CD4-positive, alpha-beta memory T cell (primary cell): ENCODE measurements at regions not wholly inside any gene's neighbourhood (a gene's known extent, or its start where the extent isn't known, plus 50 kb on each side); places are given as distances from the start of the nearest gene placed in this dataset.

Source experiments
- CTCF ChIA-PET: fragments of 350-600 bp; sonication (Branson Sonifier 250); formaldehyde crosslinking; loops from one replicate; lab custom pipeline; 2021; ENCODE audit warnings: inconsistent platforms; ENCODE audit not compliant: partially characterized antibody; lab: Charles Lee
- POLR2A ChIA-PET: fragments of 350-600 bp; sonication (Branson Sonifier 250); formaldehyde crosslinking; loops from one replicate; lab custom pipeline; 2021; ENCODE audit not compliant: partially characterized antibody; lab: Charles Lee
- DNase-seq, 5 donors: peaks; one replicate each; pipeline versions ENCODE4 v3.0.0 to v3.0.0-alpha.2; 2020 to 2022; ENCODE audit warnings: mixed read lengths in 1 of 5
- H3K27ac ChIP-seq: one replicate; pipeline ENCODE4 v1.7.0; 2013; ENCODE audit warnings: low read depth, low read length
- H3K27me3 ChIP-seq: 2 replicates; pipeline ENCODE4 v1.7.0; 2013; ENCODE audit warnings: mild to moderate bottlenecking, low read length, moderate library complexity; ENCODE audit not compliant: insufficient read depth
- H3K36me3 ChIP-seq: 2 replicates; pipeline ENCODE4 v1.7.0; 2013; ENCODE audit warnings: mild to moderate bottlenecking, low read length, moderate library complexity; ENCODE audit not compliant: insufficient read depth
- H3K4me1 ChIP-seq: 2 replicates; pipeline ENCODE4 v1.7.0; 2013; ENCODE audit warnings: mild to moderate bottlenecking, low read length, moderate library complexity; ENCODE audit not compliant: insufficient read depth
- H3K4me3 ChIP-seq, 2 donors: one replicate each; pipeline ENCODE4 v1.7.0; 2013; ENCODE audit warnings: low read length in 2 of 2, mild to moderate bottlenecking in 1 of 2
- H3K9me3 ChIP-seq, 2 donors: one replicate each; pipeline ENCODE4 v1.7.0; 2013; ENCODE audit warnings: low read length in 2 of 2, control low read depth in 1 of 2; ENCODE audit not compliant: control insufficient read depth in 1 of 2
- H3K27ac Mint-ChIP-seq, 7 donors: one replicate each; pipeline ENCODE4 v1.8.0; 2020 to 2021; ENCODE audit warnings: mixed read lengths in 7 of 7, mild to moderate bottlenecking in 6 of 7, inconsistent platforms in 3 of 7, moderate library complexity in 3 of 7
- H3K27me3 Mint-ChIP-seq, 2 donors: one replicate each; pipeline ENCODE4 v1.8.0; 2020 to 2021; ENCODE audit warnings: mixed read lengths in 2 of 2
- H3K36me3 Mint-ChIP-seq, 2 donors: one replicate each; pipeline ENCODE4 v1.8.0; 2020 to 2021; ENCODE audit warnings: mixed read lengths in 2 of 2, inconsistent platforms in 1 of 2, mild to moderate bottlenecking in 1 of 2
- H3K4me1 Mint-ChIP-seq, 4 donors: one replicate each; pipeline ENCODE4 v1.8.0; 2020 to 2021; ENCODE audit warnings: mixed read lengths in 4 of 4, mild to moderate bottlenecking in 1 of 4
- H3K4me3 Mint-ChIP-seq, 8 donors: one replicate each; pipeline ENCODE4 v1.8.0; 2020 to 2021; ENCODE audit warnings: mixed read lengths in 8 of 8, mild to moderate bottlenecking in 7 of 8, moderate library complexity in 6 of 8, inconsistent platforms in 3 of 8
- H3K9me3 Mint-ChIP-seq, 8 donors: one replicate each; pipeline ENCODE4 v1.8.0; 2020 to 2021; ENCODE audit warnings: mixed read lengths in 8 of 8, mild to moderate bottlenecking in 5 of 8, inconsistent platforms in 3 of 8, moderate library complexity in 1 of 8
- intact Hi-C: fragments of 100-400 bp; cut with micrococcal nuclease; formaldehyde crosslinking; loops from one replicate; pipeline ENCODE4 v1.15.1; 2023

DNA sequence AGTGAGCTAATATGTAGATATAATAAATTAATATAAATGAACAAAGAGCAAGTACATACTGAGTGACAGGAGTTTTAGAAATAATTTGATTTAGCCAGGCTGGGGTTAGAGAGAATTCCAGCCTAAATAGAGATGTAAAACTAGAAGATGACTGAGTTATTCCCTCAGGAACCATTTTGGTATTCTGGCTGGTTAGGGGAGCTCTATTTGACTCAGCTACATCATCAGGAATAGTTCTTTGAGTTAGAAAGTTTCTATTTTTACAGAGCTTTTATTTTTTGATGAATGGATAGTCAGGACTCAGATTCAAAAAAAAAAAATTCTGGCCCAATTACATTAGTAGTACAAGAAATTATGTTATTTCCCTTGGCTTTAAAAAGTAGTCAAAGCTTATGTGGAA lies 180.4 kb upstream of the MID1 start:
- ChIA-PET POLR2A (no interaction called here), CTCF (no interaction called here)
- Mint-ChIP-seq H3K9me3 (peaks cover 0 to 3% (median 0%) of the 10 kb centered on the region in 8 donors), H3K27me3 (no peaks in the 10 kb centered on the region), H3K4me1 (no peaks in the 10 kb centered on the region), H3K4me3 (no peak overlapping the region), H3K36me3 (no peaks in the 10 kb centered on the region), H3K27ac (no peak overlapping the region)
- H3K4me3 ChIP-seq, result no peak overlapping the region
- H3K4me1 ChIP-seq, result no peaks in the 10 kb centered on the region
- no peaks in the 10 kb centered on the region for H3K27me3 ChIP-seq
- no peaks in the 10 kb centered on the region for H3K36me3 ChIP-seq
- intact Hi-C loops, result no loop called here
- no peaks in the 10 kb centered on the region for H3K9me3 ChIP-seq
- H3K27ac ChIP-seq, result no peak overlapping the region
- DNase-seq, result no peak

DNA sequence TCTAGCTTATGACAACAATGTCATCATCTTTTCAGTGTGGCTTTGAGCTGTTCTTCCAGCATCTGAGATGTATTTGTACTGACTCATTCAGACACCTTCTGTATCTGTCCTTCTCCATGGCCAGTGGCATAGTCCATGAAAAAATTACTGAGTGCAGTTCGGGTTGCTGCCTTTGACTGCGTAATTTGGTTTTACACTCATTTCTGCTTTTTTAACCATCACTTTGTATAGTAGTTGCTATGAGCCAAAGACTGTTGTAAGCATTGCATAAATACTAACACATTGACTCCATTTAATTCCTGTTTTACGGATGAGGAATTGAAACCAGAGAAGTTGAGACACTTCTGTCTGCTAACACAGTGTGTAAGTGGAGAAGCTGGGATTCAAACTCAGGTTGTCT lies 190.7 kb upstream of the MID1 start:
- Histone ChIP-seq H3K9me3 (no peaks in the 10 kb centered on the region), H3K27me3 (no peaks in the 10 kb centered on the region), H3K36me3 (no peaks in the 10 kb centered on the region), H3K4me1 (no peaks in the 10 kb centered on the region), H3K27ac (no peak overlapping the region), H3K4me3 (no peak overlapping the region)
- no peaks in the 10 kb centered on the region for H3K4me1 Mint-ChIP-seq
- H3K9me3 Mint-ChIP-seq, result peaks cover 2 to 15% (median 5%) of the 10 kb centered on the region in 8 donors
- DNase-seq, result no peak
- H3K36me3 Mint-ChIP-seq, result no peaks in the 10 kb centered on the region
- H3K27me3 Mint-ChIP-seq, result peaks cover 0 to 2% of the 10 kb centered on the region in 2 donors
- no peak overlapping the region for H3K4me3 Mint-ChIP-seq
- intact Hi-C loops, result no loop called here
- H3K27ac Mint-ChIP-seq, result no peak overlapping the region
- POLR2A ChIA-PET, result no interaction called here
- CTCF ChIA-PET, result no interaction called here

DNA sequence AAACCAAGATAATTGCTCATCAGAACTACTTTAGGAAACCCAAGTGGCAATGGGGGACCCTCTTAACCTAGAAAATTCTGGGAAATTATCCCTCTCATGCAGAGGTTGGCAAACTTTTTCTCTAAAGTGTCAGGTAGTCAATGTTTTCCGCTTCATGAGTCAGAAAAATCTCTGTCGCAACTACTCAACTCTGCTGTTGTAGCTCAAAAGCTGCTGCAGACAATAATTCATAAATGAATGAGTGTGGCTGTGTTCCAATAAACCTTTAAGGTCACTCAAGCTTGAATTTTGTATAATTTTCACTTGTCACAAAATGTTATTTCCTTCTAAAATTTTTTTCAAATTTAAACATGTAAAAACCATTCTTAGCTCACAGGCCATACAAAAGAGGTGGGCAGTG lies 193.4 kb upstream of the MID1 start:
- H3K9me3 ChIP-seq, result no peaks in the 10 kb centered on the region
- ChIA-PET CTCF (no interaction called here), POLR2A (no interaction called here)
- no peaks in the 10 kb centered on the region for H3K4me1 ChIP-seq
- no peaks in the 10 kb centered on the region for H3K27me3 ChIP-seq
- no peaks in the 10 kb centered on the region for H3K27me3 Mint-ChIP-seq
- H3K4me3 Mint-ChIP-seq, result no peak overlapping the region
- DNase-seq, result no peak
- H3K4me3 ChIP-seq, result no peak overlapping the region
- intact Hi-C loops, result no loop called here
- no peak overlapping the region for H3K27ac Mint-ChIP-seq
- no peak overlapping the region for H3K27ac ChIP-seq
- no peaks in the 10 kb centered on the region for H3K36me3 Mint-ChIP-seq
- H3K9me3 Mint-ChIP-seq, result peaks cover 0 to 9% (median 2%) of the 10 kb centered on the region in 8 donors
- no peaks in the 10 kb centered on the region for H3K4me1 Mint-ChIP-seq
- no peaks in the 10 kb centered on the region for H3K36me3 ChIP-seq

DNA sequence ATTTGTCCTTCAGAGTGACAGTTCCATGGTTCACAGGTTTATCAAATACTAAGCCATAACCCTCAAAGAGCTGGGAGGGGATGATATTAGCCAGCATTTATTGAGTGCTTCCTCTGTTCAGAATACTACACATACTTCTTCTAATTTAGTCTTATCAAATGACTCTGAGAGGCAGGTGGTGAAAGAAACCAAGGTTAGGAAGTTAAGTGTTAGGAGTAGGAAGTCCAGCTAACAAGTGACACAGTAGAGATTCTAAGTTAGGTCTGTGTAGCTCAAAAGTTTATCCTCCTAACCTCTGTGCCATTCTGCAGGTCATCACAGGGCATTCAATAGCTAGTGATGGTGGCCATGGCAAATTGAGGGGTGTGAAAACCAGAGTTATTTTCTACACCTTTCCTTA lies 198.3 kb upstream of the MID1 start:
- no peak overlapping the region for H3K27ac ChIP-seq
- no peaks in the 10 kb centered on the region for H3K27me3 ChIP-seq
- no peak for DNase-seq
- intact Hi-C loops, result no loop called here
- no peaks in the 10 kb centered on the region for H3K36me3 ChIP-seq
- CTCF ChIA-PET, result no interaction called here
- H3K9me3 ChIP-seq, result no peaks in the 10 kb centered on the region
- Mint-ChIP-seq H3K27ac (no peak overlapping the region), H3K27me3 (no peaks in the 10 kb centered on the region), H3K4me1 (no peaks in the 10 kb centered on the region), H3K9me3 (peaks cover 0 to 11% (median 0%) of the 10 kb centered on the region in 8 donors), H3K4me3 (no peak overlapping the region), H3K36me3 (no peaks in the 10 kb centered on the region)
- no peak overlapping the region for H3K4me3 ChIP-seq
- no peaks in the 10 kb centered on the region for H3K4me1 ChIP-seq
- POLR2A ChIA-PET, result no interaction called here

DNA sequence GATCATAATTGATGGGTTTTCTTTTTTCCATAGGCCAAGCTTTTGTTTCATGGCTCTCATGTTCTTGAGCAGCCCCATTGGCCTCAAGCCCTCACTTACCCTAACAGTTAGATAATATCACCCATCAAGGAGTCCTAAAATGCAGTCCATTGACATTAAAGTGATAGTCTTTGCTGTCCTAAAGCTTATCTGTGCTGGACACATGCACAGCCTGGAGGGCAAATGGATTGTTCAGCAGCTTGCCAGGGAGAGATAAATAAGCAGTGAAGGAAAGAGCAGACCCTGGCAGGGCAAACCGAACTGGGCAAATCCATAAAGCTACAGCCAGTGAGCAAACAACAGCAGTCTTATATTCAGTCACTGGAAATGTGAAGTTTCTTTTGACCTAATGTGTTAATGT lies 199.6 kb upstream of the MID1 start:
- H3K4me1 ChIP-seq, result no peaks in the 10 kb centered on the region
- no peak overlapping the region for H3K27ac ChIP-seq
- Mint-ChIP-seq H3K36me3 (no peaks in the 10 kb centered on the region), H3K4me3 (no peak overlapping the region), H3K27ac (no peak overlapping the region), H3K27me3 (no peaks in the 10 kb centered on the region), H3K9me3 (peaks cover 0 to 11% (median 0%) of the 10 kb centered on the region in 8 donors), H3K4me1 (no peaks in the 10 kb centered on the region)
- no peaks in the 10 kb centered on the region for H3K36me3 ChIP-seq
- DNase-seq, result no peak
- intact Hi-C loops, result no loop called here
- no peaks in the 10 kb centered on the region for H3K27me3 ChIP-seq
- ChIA-PET CTCF (no interaction called here), POLR2A (no interaction called here)
- H3K9me3 ChIP-seq, result no peaks in the 10 kb centered on the region
- no peak overlapping the region for H3K4me3 ChIP-seq

DNA sequence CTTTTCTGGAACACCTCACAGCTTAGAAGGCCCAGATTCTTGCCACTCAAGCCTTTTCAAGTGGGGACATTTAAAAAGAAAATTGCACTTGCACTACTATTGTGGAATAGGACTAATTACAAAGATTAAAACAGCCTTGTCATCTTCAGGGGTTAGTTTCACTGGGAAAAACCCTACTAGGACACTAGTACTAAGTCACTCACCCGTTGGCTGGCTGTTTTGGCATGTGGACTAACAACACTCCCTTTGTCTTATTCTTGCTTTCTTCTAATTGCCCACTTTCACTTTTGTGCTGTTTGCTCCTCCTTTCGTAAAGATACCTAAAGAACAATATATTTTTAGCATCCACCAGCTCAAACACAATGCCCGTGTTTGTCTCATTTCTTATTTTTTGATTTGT lies 200.9 kb upstream of the MID1 start:
- DNase-seq, result no peak
- ChIA-PET POLR2A (no interaction called here), CTCF (no interaction called here)
- intact Hi-C loops, result no loop called here
- H3K27ac Mint-ChIP-seq, result no peak overlapping the region
- Histone ChIP-seq H3K4me1 (no peaks in the 10 kb centered on the region), H3K27me3 (no peaks in the 10 kb centered on the region), H3K4me3 (no peak overlapping the region), H3K9me3 (no peaks in the 10 kb centered on the region), H3K36me3 (no peaks in the 10 kb centered on the region), H3K27ac (no peak overlapping the region)
- H3K27me3 Mint-ChIP-seq, result no peaks in the 10 kb centered on the region
- no peaks in the 10 kb centered on the region for H3K36me3 Mint-ChIP-seq
- no peaks in the 10 kb centered on the region for H3K4me1 Mint-ChIP-seq
- H3K9me3 Mint-ChIP-seq, result peaks cover 0 to 13% (median 0%) of the 10 kb centered on the region in 8 donors
- no peak overlapping the region for H3K4me3 Mint-ChIP-seq

DNA sequence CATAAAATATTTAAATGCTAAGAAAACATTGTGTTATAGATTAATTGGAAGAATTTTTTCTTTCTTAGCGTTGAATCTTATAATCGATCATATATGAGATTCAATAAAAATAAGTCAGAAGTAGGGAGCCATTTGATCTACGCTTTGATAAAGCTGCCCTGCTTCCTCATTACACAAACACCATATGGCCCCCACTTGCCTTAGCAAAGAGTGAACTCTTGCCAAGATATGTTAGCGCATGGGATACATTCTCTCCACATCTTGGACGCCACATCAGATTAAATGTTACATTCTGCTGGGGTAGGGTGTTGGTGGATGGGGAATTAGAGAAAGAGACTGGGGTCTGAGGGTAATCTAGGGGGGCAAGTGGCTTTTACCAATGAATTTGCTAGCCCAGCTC lies 207.7 kb upstream of the MID1 start:
- Mint-ChIP-seq H3K27ac (no peak overlapping the region), H3K27me3 (no peaks in the 10 kb centered on the region), H3K9me3 (peaks cover 0 to 8% (median 0%) of the 10 kb centered on the region in 8 donors), H3K4me3 (no peak overlapping the region), H3K36me3 (no peaks in the 10 kb centered on the region), H3K4me1 (no peaks in the 10 kb centered on the region)
- H3K36me3 ChIP-seq, result no peaks in the 10 kb centered on the region
- no peak overlapping the region for H3K4me3 ChIP-seq
- no peak for DNase-seq
- H3K4me1 ChIP-seq, result no peaks in the 10 kb centered on the region
- no peaks in the 10 kb centered on the region for H3K27me3 ChIP-seq
- POLR2A ChIA-PET, result no interaction called here
- CTCF ChIA-PET, result no interaction called here
- intact Hi-C loops, result no loop called here
- no peak overlapping the region for H3K27ac ChIP-seq
- H3K9me3 ChIP-seq, result no peaks in the 10 kb centered on the region

DNA sequence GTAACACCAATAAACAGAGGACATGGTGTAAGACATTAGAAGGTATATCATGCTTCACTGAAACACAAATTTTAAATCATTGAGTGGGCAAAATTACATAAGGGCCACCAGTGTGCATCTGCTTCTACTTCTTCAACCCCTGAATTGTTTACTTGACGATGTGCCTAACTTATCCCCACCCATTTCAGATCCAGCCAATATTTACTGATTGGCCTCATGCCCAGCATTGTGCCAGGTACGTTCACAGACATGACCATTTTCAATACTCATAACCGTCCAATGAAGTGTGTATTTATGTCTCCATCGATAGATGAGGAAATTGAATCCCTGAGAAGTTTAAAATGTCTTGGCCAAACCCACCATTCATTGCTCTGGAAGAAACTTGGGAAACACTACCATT lies 208.3 kb upstream of the MID1 start:
- ChIA-PET CTCF (no interaction called here), POLR2A (no interaction called here)
- Mint-ChIP-seq H3K9me3 (peaks cover 0 to 8% (median 0%) of the 10 kb centered on the region in 8 donors), H3K4me3 (no peak overlapping the region), H3K4me1 (no peaks in the 10 kb centered on the region), H3K27me3 (no peaks in the 10 kb centered on the region), H3K27ac (no peak overlapping the region), H3K36me3 (no peaks in the 10 kb centered on the region)
- H3K4me3 ChIP-seq, result no peak overlapping the region
- intact Hi-C loops, result no loop called here
- no peak for DNase-seq
- no peak overlapping the region for H3K27ac ChIP-seq
- no peaks in the 10 kb centered on the region for H3K9me3 ChIP-seq
- no peaks in the 10 kb centered on the region for H3K36me3 ChIP-seq
- H3K4me1 ChIP-seq, result no peaks in the 10 kb centered on the region
- no peaks in the 10 kb centered on the region for H3K27me3 ChIP-seq
